GM18861 (cell line): ENCODE measurements at regions not wholly inside any gene's neighbourhood (a gene's known extent, or its start where the extent isn't known, plus 50 kb on each side); places are given as distances from the start of the nearest gene placed in this dataset.
A peak's percentile ranks its signal among the peaks of the same experiment; 100 is the strongest.
"Not testable (repeated sequence)": the region's sequence is repeated elsewhere in the genome, so short reads cannot be mapped to it uniquely, and the experiment has no call there.

ENCODE experiments used
- ATAC-seq: cut with Tn5 transposase; IDR thresholded peaks from one replicate; pipeline ENCODE4 v1.9.1; 2021; ENCODE audit not compliant: unreplicated experiment

GRCh38 chr6:165800337-165800736 is 137.3 kb upstream of the PDE10A start:
- ATAC-seq, result no peak

GRCh38 chr6:165799391-165800153 is 136.5 kb upstream of the PDE10A start:
- ATAC-seq, result no peak

GRCh38 chr6:165798991-165799390 is 135.9 kb upstream of the PDE10A start:
- no peak for ATAC-seq

GRCh38 chr6:165794179-165794601 is 131.1 kb upstream of the PDE10A start:
- no peak for ATAC-seq

GRCh38 chr6:165793287-165793825 is 130.3 kb upstream of the PDE10A start:
- no peak for ATAC-seq

- no peak for ATAC-seq
Measured at GRCh38 chr6:165791876-165792437, 128.9 kb upstream of the PDE10A start.

GRCh38 chr6:165791306-165791705 is 128.3 kb upstream of the PDE10A start:
- no peak for ATAC-seq

- ATAC-seq, result no peak
Measured at GRCh38 chr6:165782812-165783211, 119.8 kb upstream of the PDE10A start.

GRCh38 chr6:165782134-165782533 is 119.1 kb upstream of the PDE10A start:
- no peak for ATAC-seq

- no peak for ATAC-seq
Measured at GRCh38 chr6:165777680-165778079, 114.6 kb upstream of the PDE10A start.

GRCh38 chr6:165776691-165777090 is 113.7 kb upstream of the PDE10A start:
- no peak for ATAC-seq

GRCh38 chr6:165775721-165776120 is 112.7 kb upstream of the PDE10A start:
- no peak for ATAC-seq

GRCh38 chr6:165774903-165775601 is 112.0 kb upstream of the PDE10A start:
- ATAC-seq, result no peak

GRCh38 chr6:165770397-165771082 is 107.5 kb upstream of the PDE10A start:
- no peak for ATAC-seq

- ATAC-seq, result no peak
Measured at GRCh38 chr6:165769884-165770283, 106.8 kb upstream of the PDE10A start.

GRCh38 chr6:165769401-165769800 is 106.4 kb upstream of the PDE10A start:
- ATAC-seq, result peak; percentile 52

- ATAC-seq, result no peak
Measured at GRCh38 chr6:165768961-165769360, 105.9 kb upstream of the PDE10A start.

GRCh38 chr6:165767228-165767627 is 104.2 kb upstream of the PDE10A start:
- no peak for ATAC-seq

- no peak for ATAC-seq
Measured at GRCh38 chr6:165766457-165766856, 103.4 kb upstream of the PDE10A start.

GRCh38 chr6:165766026-165766425 is 103.0 kb upstream of the PDE10A start:
- no peak for ATAC-seq

GRCh38 chr6:165765256-165765655 is 102.2 kb upstream of the PDE10A start:
- ATAC-seq, result not testable (repeated sequence)
